ENCODE measurements at regions not wholly inside any gene's neighbourhood (a gene's known extent, or its start where the extent isn't known, plus 50 kb on each side); places are given as distances from the start of the nearest gene placed in this dataset.
"Not testable (repeated sequence)": the region's sequence is repeated elsewhere in the genome, so short reads cannot be mapped to it uniquely, and the experiment has no call there.

- DNase-seq = no peak
Observed at GRCh38 chrX:113275804-113276203, 435.2 kb upstream of the AMOT start.

GRCh38 chrX:113274791-113275190 is 434.2 kb upstream of the AMOT start:
- peak; percentile 2 for DNase-seq

- no peak for DNase-seq
Observed at GRCh38 chrX:113274345-113274744, 433.7 kb upstream of the AMOT start.

GRCh38 chrX:113269203-113269602 is 428.6 kb upstream of the AMOT start:
- DNase-seq = no peak

GRCh38 chrX:113260474-113260873 is 419.8 kb upstream of the AMOT start:
- peak; percentile 0 for DNase-seq

- DNase-seq = no peak
Observed at GRCh38 chrX:113222305-113222704, 381.7 kb upstream of the AMOT start.

- no peak for DNase-seq
Observed at GRCh38 chrX:113212052-113212451, 371.4 kb upstream of the AMOT start.

- no peak for DNase-seq
Observed at GRCh38 chrX:113202601-113203000, 362.0 kb upstream of the AMOT start.

GRCh38 chrX:113195949-113196348 is 355.3 kb upstream of the AMOT start:
- DNase-seq = no peak

GRCh38 chrX:113192418-113192817 is 351.8 kb upstream of the AMOT start:
- no peak for DNase-seq

- peak; percentile 0 for DNase-seq
Observed at GRCh38 chrX:113157496-113157895, 316.9 kb upstream of the AMOT start.

- not testable (repeated sequence) for DNase-seq
Observed at GRCh38 chrX:113154315-113154714, 313.7 kb upstream of the AMOT start.

GRCh38 chrX:113136836-113137235 is 296.2 kb upstream of the AMOT start:
- DNase-seq = no peak

GRCh38 chrX:113133316-113133715 is 292.7 kb upstream of the AMOT start:
- no peak for DNase-seq

GRCh38 chrX:113124693-113125092 is 284.1 kb upstream of the AMOT start:
- DNase-seq = no peak

GRCh38 chrX:113075521-113075920 is 234.9 kb upstream of the AMOT start:
- DNase-seq = no peak

- DNase-seq = no peak
Observed at GRCh38 chrX:113059714-113060113, 219.1 kb upstream of the AMOT start.

- DNase-seq = no peak
Observed at GRCh38 chrX:113058634-113059033, 218.0 kb upstream of the AMOT start.

- DNase-seq = no peak
Observed at GRCh38 chrX:113048896-113049295, 208.3 kb upstream of the AMOT start.

GRCh38 chrX:113048480-113048879 is 207.8 kb upstream of the AMOT start:
- no peak for DNase-seq

- DNase-seq = no peak
Observed at GRCh38 chrX:113033966-113034680, 193.5 kb upstream of the AMOT start.

- no peak for DNase-seq
Observed at GRCh38 chrX:113019958-113020357, 179.3 kb upstream of the AMOT start.

GRCh38 chrX:113009837-113010236 is 169.2 kb upstream of the AMOT start:
- no peak for DNase-seq

- no peak for DNase-seq
Observed at GRCh38 chrX:113009029-113009428, 168.4 kb upstream of the AMOT start.

- DNase-seq = peak; percentile 10
Observed at GRCh38 chrX:113001836-113002235, 161.2 kb upstream of the AMOT start.

Measured in hematopoietic multipotent progenitor cell treated with erythropoietin and hydrocortisone succinate and interleukin-3 and kit ligand, for 4 days (in vitro differentiated cells).